ENCODE measurements at regions not wholly inside any gene's neighbourhood (a gene's known extent, or its start where the extent isn't known, plus 50 kb on each side); places are given as distances from the start of the nearest gene placed in this dataset.

DNA sequence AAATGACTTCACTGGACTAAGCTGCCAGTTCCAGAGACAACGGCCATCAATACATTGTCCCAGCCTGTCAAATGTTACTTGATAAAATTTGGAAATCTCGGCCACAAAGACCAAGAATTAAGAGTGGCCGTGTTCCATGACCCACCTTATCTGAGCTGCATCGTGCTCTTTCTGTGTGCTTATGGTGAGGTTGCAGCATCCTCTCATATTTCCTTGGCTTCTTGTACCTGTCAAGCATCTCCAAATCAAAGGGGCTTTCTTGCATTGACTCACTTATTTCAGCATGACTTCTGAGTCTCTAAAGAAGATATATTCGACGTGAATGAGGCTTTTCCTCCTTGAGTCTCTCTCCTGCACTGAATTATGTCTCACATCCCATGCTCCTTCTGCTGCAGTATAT, 421.7 kb downstream of the MCTP2 start:
- Mint-ChIP-seq H3K4me3 (ENCODE audit: low read depth, unreplicated experiment) (no peak overlapping the region), H3K4me1 (ENCODE audit: low read depth, unreplicated experiment) (no peaks in the 10 kb centered on the region), H3K36me3 (ENCODE audit: insufficient read depth, unreplicated experiment) (no peaks in the 10 kb centered on the region), H3K27ac (ENCODE audit: unreplicated experiment) (no peak overlapping the region), H3K9me3 (ENCODE audit: low read depth, unreplicated experiment) (peaks cover 8% of the 10 kb centered on the region), H3K27me3 (ENCODE audit: unreplicated experiment) (no peaks in the 10 kb centered on the region)
- DNase-seq = no peak
- BruUV-seq (replicated peaks) = no TSS peak
- intact Hi-C loops (cut with micrococcal nuclease; ENCODE audit: unreplicated experiment) = loop anchor here (10.0 kb wide), 1 partner anchor 228 kb away; no protein-coding TSS in a partner anchor
- CTCF ChIA-PET = no interaction called here
- TF ChIP-seq, protein P1, sequence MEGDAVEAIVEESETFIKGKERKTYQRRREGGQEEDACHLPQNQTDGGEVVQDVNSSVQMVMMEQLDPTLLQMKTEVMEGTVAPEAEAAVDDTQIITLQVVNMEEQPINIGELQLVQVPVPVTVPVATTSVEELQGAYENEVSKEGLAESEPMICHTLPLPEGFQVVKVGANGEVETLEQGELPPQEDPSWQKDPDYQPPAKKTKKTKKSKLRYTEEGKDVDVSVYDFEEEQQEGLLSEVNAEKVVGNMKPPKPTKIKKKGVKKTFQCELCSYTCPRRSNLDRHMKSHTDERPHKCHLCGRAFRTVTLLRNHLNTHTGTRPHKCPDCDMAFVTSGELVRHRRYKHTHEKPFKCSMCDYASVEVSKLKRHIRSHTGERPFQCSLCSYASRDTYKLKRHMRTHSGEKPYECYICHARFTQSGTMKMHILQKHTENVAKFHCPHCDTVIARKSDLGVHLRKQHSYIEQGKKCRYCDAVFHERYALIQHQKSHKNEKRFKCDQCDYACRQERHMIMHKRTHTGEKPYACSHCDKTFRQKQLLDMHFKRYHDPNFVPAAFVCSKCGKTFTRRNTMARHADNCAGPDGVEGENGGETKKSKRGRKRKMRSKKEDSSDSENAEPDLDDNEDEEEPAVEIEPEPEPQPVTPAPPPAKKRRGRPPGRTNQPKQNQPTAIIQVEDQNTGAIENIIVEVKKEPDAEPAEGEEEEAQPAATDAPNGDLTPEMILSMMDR (IDR thresholded peaks at IDR 0.05; ENCODE audit: unreplicated experiment) = no peak

DNA sequence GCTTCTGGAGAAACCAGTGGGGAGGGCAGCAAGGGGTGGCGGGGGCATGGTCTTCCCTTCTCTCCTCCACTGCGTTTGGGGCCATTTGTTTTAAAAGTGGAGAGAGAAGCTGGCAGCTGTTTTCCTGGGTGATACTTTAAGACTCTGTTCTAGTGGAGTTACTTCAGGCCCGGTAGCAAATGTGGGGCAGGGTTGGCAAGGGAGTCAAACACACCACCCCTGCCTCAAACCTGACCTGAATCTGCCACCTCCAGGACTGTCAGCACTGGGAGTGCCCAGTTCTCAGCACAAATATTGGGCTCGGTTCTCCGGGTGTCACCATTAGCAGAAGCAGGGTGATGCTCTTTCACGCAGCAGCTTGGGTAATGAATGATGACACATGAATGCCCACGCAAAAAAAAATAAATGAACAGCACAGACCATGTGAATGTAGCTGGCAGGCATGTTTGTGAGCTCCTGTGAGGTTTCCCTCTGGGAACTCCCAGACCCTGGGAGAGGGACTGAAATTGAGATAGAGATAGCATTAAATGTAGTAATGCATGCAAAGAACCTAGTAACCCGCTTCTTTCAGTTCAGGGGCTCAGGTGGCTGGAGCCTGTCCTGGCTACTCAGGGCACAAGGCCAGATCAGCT, 424.0 kb downstream of the MCTP2 start:
- H3K9me3 Mint-ChIP-seq (ENCODE audit: low read depth, unreplicated experiment) = peaks cover 3% of the 10 kb centered on the region
- CTCF ChIA-PET = no interaction called here

DNA sequence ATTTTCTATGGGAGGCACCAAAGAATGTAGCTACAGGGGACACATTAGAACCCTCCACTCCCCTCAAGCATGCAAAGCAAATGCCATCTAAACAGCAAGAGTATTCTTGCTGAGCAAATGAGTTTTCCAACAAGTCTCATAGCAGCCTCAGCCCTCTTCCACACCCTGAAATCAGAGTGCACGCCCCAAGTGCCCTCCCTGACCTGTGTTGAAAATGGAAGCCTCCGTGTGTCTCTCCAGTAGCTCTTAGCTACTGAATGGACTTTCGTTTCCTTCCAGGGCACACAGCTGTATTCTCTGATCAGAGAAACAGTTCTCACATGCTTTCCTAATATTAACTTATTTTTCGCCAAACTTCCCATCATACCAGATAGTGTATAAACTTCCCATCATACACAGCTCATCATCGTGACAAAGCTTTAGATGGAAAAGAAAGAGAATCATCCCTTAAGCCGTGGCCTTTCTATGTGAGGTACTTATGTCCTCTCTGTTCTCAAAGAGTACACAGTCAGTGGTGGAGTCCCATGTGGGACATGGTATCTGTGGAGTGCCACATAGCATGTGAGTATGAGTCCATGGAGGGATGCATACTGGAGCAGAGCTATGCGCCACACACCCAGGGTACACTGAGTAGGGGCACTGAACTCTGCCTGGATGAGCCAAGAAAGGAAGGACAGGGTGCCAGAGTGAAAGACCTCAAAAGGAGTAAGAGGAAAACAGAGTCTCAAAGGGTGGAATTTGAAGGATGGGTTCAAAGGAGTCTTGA, 434.5 kb downstream of the MCTP2 start:
- no peaks in the 10 kb centered on the region for H3K36me3 Mint-ChIP-seq (ENCODE audit: insufficient read depth, unreplicated experiment)
- TF ChIP-seq, protein P1 (IDR thresholded peaks at IDR 0.05; ENCODE audit: unreplicated experiment) = no peak
- H3K27me3 Mint-ChIP-seq (ENCODE audit: unreplicated experiment) = peaks cover 17% of the 10 kb centered on the region
- intact Hi-C loops (cut with micrococcal nuclease; ENCODE audit: unreplicated experiment) = no loop called here
- no peak overlapping the region for H3K4me3 Mint-ChIP-seq (ENCODE audit: low read depth, unreplicated experiment)
- H3K4me1 Mint-ChIP-seq (ENCODE audit: low read depth, unreplicated experiment) = no peaks in the 10 kb centered on the region
- H3K27ac Mint-ChIP-seq (ENCODE audit: unreplicated experiment) = no peak overlapping the region
- H3K9me3 Mint-ChIP-seq (ENCODE audit: low read depth, unreplicated experiment) = peaks cover 9% of the 10 kb centered on the region
- BruUV-seq (replicated peaks) = no TSS peak
- CTCF ChIA-PET = interaction anchor here (1.0 kb wide), 1 partner anchor 8 kb away, joined by 3 read pairs; no protein-coding TSS in a partner anchor
- no peak for DNase-seq

More for the DNA sequence above, 424.0 kb downstream of the MCTP2 start:
- no peaks in the 10 kb centered on the region for H3K36me3 Mint-ChIP-seq (ENCODE audit: insufficient read depth, unreplicated experiment)
- no peak for DNase-seq
- TF ChIP-seq, protein P1 (IDR thresholded peaks at IDR 0.05; ENCODE audit: unreplicated experiment) = no peak
- H3K27ac Mint-ChIP-seq (ENCODE audit: unreplicated experiment) = no peak overlapping the region
- H3K27me3 Mint-ChIP-seq (ENCODE audit: unreplicated experiment) = no peaks in the 10 kb centered on the region
- no TSS peak for BruUV-seq (replicated peaks)
- intact Hi-C loops (cut with micrococcal nuclease; ENCODE audit: unreplicated experiment) = loop anchor here (10.0 kb wide), 1 partner anchor 231 kb away; no protein-coding TSS in a partner anchor
- H3K4me1 Mint-ChIP-seq (ENCODE audit: low read depth, unreplicated experiment) = no peaks in the 10 kb centered on the region
- no peak overlapping the region for H3K4me3 Mint-ChIP-seq (ENCODE audit: low read depth, unreplicated experiment)

DNA sequence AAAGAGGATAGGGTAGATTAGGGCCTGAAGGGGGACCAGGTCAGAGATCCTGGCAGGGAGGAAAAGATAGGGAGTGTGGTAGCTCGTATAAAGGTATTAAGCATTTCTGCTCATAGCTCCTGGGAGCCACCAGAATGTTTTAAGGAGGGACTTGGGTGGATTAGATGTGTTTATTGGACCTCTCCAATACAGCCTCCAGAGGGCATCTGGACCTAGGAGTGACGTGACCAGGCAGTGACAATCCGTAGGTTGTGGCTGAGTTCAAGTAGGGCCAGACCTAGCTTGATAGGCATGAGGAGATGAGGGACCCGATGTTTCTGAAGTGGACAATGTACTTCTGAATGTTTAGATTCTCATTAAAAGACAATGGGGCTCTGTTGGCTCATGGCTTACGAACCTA, 435.2 kb downstream of the MCTP2 start:
- intact Hi-C loops (cut with micrococcal nuclease; ENCODE audit: unreplicated experiment) = no loop called here
- no peak for DNase-seq
- no peaks in the 10 kb centered on the region for H3K4me1 Mint-ChIP-seq (ENCODE audit: low read depth, unreplicated experiment)
- peaks cover 17% of the 10 kb centered on the region for H3K27me3 Mint-ChIP-seq (ENCODE audit: unreplicated experiment)
- no peaks in the 10 kb centered on the region for H3K36me3 Mint-ChIP-seq (ENCODE audit: insufficient read depth, unreplicated experiment)
- no TSS peak for BruUV-seq (replicated peaks)
- TF ChIP-seq, protein P1 (IDR thresholded peaks at IDR 0.05; ENCODE audit: unreplicated experiment) = no peak
- no peak overlapping the region for H3K27ac Mint-ChIP-seq (ENCODE audit: unreplicated experiment)
- CTCF ChIA-PET = interaction anchor here (0.6 kb wide), 1 partner anchor 1177 kb away, joined by 5 read pairs; no protein-coding TSS in a partner anchor
- H3K4me3 Mint-ChIP-seq (ENCODE audit: low read depth, unreplicated experiment) = no peak overlapping the region
- peaks cover 9% of the 10 kb centered on the region for H3K9me3 Mint-ChIP-seq (ENCODE audit: low read depth, unreplicated experiment)

Measured in Calu3 (cell line).